NCI-H2029 (cell line): ENCODE measurements at regions not wholly inside any gene's neighbourhood (a gene's known extent, or its start where the extent isn't known, plus 50 kb on each side); places are given as distances from the start of the nearest gene placed in this dataset.

Source experiments
- DNase-seq: peaks from one replicate; lab custom pipeline; 2025; lab: John Stamatoyannopoulos, UW

GRCh38 chr11:119853581-119854360, 124.8 kb upstream of the NECTIN1 start:
- no peak for DNase-seq

GRCh38 chr11:119852741-119853140, 123.7 kb upstream of the NECTIN1 start:
- no peak for DNase-seq

DNA sequence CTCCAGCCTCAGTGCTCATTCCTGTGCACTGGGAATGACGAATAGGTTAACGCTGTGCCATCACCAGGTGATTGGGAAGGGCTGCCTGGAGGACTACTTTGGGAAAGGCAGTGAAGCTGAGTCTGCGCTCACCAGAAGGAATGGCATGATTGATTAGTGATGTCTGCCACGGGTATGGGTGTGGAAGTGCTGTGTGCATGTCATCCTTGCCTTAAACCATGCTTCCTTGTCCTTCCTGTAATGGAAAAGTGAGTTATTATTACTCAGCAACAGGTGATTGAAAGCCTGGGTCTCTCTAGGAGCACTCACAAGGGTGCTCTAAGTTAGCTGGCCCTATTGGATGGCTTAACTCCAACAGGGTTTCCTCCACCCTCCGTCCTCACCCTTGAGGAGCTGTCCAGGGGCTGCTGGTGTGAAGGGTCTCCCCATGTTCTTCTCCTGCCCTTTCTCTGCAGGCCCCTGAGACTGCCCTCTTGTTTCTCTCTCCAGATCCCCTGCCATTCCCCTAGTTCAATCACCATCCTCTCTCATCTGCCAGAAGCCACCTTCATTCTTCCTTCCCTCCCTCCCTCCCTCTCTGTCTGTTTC, 121.9 kb upstream of the NECTIN1 start:
- no peak for DNase-seq

- DNase-seq: no peak
Observed at GRCh38 chr11:119849872-119850271, 120.9 kb upstream of the NECTIN1 start.

DNA sequence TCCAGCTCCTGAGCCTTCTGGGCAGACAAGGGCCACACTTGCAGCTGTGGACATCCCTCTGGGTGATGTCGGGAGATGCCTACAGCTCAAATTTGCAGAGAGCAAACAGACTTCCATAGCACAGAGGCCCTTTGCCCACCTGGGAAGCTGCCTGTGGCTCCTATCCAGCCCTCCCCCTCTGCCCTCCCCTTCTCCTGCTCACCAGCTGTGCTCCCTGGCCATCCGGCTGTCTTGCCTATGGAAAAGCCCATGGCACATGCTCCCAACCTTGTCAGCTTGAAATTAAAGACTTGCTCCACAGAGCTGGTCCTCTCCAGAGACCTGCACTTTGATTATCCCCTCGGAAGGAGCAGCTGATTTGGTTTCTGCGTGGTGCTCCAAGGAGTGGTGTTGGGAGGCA, 118.9 kb upstream of the NECTIN1 start:
- DNase-seq: no peak

GRCh38 chr11:119846374-119846773, 117.4 kb upstream of the NECTIN1 start:
- no peak for DNase-seq

GRCh38 chr11:119845756-119846155, 116.8 kb upstream of the NECTIN1 start:
- no peak for DNase-seq

DNA sequence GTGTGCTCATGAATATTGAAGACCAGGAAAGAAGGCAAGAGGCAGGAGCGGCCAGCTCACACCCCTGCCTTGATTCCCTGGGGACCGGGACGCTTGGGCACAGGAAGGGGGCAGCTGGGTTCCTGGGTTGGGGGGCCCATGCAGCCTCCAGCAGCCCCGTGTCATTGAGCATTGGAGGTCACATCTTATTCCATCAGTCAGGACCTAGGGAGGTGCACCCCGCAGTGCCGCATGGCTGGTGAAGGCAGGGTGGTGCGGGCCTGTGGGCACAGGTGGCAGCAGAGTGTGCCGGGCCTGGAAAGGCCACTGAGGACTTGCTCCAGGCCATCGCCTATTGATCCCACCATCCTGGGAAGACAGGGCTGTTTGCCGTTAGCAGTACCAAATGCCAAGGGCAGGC, 116.3 kb upstream of the NECTIN1 start:
- no peak for DNase-seq

DNA sequence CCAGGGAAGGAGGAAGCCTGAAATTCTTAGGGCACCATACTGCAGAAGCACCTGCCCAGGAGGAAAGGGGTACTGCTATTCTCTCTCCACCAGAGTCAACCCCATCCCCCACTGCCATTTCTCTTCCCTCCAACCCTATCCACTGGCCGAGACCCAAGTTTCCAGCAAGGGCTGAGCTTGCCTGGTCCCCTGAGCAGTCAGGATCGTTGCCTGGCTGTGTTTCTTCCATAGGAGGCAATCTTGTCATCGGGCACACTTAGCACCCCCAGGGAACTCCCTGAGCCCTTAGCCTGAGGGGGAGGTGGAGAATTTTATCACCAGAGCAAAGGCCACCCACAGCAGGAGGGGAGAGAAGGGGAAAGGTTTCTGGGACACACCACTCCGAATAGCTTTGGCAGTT, 115.8 kb upstream of the NECTIN1 start:
- DNase-seq: no peak

GRCh38 chr11:119843877-119844276, 114.9 kb upstream of the NECTIN1 start:
- DNase-seq: no peak

DNA sequence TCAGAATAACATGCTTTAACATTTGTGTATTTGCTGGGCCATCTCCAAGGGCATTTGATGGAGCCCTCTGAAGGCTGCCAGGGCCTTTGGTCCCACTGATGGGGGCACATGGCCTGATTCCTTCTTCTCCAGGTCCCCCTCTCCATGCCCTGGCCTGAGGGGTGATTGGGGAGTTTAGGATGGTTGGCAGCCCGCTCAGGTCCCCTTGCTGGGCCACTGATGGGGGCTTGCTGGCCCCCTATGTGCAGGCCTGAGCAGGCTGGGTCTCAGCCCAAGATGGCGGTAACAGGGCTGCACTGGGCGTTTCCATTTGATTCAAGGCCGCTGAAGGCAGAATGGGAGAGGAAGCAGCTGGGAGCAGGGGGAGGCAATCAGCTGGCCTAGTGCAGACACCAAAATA, 113.7 kb upstream of the NECTIN1 start:
- DNase-seq: no peak

- DNase-seq: no peak
Observed at GRCh38 chr11:119839476-119840133, 110.6 kb upstream of the NECTIN1 start.

GRCh38 chr11:119835753-119836152, 106.8 kb upstream of the NECTIN1 start:
- no peak for DNase-seq

GRCh38 chr11:119832202-119832935, 103.4 kb upstream of the NECTIN1 start:
- peak; percentile 88 for DNase-seq

DNA sequence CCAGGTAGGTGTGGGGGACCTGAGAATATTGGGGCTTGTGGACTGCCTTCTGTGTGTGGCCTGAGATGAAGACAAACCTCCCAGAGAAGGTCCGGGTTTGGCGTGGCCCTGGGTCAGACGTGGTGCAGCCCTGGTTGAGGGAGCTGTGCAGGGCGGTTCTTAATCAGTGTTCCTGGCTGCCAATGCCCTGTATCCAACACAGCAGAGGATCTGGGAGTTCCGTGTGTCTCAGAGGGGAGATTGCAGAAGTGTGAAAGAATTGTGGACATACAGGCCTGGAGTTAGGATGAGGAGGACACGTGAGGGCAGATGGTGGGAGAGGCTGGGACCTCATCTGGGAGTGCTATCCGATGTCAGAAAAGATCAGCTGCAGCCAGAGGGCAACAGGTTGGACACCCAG, 102.0 kb upstream of the NECTIN1 start:
- DNase-seq: no peak

DNA sequence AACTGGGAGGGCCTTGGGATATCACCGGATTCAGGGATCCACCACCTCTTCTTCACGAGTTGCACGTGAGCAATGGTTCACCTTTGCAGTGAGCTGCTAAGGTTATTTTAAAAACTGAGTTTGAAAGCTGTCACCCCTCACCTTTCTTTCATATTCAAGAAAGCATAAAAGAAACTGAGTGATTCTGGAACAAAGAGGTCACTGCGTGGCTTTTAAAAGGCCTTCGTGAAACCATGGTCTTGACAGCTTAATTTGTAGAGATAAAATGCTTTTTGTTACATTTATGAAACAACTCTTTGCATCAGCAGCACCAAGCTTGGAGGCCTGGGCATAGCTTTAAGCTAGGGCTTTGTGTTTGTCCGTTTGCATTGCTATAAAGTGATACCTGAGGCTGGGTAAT, 101.4 kb upstream of the NECTIN1 start:
- no peak for DNase-seq

DNA sequence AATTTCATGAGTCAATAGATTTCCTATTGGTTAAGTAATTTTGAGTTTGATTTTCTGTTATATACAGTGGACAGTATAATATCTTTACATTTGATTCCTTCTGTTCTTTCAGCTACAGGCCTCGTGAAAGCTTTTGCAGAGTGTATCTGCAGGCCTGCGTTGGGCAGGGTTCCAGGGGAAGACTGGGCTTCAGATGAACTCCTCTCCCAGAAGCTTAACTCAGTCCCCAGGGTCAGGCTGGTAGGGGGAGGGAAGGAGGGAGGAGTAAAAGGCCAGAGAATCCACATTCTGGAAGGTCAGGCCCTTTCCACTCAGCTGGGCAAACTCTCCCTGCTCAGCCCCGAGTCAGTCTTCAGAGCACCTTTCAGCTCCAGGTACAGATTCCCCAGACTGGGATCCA, 100.4 kb upstream of the NECTIN1 start:
- no peak for DNase-seq

DNA sequence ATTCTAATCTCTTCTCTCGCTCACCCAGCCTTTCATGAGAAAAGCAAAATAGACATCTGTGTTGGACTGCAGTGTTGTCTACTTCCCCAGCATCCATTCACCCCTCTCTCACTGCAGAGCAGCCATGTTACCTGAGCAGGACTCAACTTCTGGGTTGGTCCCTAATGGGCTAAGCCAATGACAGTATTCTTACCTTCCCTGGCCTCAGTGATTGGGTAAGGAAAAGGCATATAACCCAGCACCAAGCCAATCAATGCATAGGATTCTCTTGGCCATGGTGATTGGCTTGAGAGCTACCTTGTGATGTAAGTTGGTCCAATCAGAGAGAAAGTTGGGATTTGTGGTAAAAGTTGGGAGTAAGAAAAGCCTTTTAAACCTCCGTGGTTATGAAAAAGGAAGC, 99.8 kb upstream of the NECTIN1 start:
- no peak for DNase-seq

DNA sequence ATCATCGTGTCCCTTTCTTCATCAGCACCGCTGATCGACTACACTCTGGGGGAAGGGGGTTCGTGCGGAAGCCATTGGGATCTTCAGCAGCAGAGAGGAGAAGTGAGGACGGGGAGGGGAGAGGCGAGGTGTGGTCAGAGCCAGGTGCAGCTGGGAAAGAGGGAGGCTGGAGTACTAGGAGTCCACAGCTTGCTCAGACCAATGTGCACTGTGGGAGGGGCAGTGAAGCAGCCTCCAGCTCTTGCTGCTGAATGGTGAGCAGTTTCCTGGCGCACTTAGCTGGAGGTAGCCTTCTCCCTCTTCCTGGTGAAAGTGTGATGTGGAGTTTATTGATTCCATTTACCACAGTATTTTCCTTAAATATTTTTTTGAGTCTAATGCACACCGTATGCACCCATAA, 99.0 kb upstream of the NECTIN1 start:
- no peak for DNase-seq

GRCh38 chr11:119827113-119827512, 98.1 kb upstream of the NECTIN1 start:
- DNase-seq: no peak

GRCh38 chr11:119823077-119823476, 94.1 kb upstream of the NECTIN1 start:
- no peak for DNase-seq

- no peak for DNase-seq
Observed at GRCh38 chr11:119816660-119817059, 87.7 kb upstream of the NECTIN1 start.

- DNase-seq: no peak
Observed at GRCh38 chr11:119814766-119815165, 85.8 kb upstream of the NECTIN1 start.
